ENCODE measurements at regions not wholly inside any gene's neighbourhood (a gene's known extent, or its start where the extent isn't known, plus 50 kb on each side); places are given as distances from the start of the nearest gene placed in this dataset.

DNA sequence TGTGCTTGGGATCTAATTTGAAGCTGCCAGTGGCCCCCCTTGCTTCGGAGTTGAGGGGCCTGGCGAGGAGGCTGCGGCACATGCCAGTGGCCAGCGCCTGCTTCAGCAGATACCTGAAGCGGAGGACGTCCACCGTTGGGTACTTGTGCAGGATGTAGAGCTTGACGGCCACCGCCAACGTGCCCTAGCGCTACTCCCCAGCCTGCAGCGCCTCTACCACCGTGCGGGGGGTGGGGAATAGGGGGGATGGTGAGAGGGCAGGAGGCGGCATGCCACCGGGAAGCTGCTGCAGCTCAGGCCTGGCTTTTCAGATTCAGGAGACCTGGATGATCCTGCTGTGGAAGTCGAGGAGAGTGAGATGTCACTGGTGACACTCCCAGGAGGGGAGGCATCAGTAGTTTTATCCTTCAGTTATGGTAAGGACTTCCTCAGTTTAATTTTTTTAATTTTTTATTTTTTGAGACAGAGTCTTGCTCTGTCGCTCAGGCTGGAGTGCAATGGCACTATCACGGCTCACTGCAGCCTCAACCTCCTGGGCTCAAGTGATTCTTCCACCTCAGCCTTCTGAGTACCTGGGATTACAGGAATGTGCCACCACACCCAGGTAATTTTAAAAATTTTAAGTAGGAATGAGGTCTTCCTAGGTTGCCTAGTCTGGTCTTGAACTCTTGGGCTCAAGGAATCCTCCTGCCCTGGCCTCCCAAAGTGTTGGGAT is 150.6 kb upstream of the FRMD4B start:
- TF ChIP-seq, protein P1, sequence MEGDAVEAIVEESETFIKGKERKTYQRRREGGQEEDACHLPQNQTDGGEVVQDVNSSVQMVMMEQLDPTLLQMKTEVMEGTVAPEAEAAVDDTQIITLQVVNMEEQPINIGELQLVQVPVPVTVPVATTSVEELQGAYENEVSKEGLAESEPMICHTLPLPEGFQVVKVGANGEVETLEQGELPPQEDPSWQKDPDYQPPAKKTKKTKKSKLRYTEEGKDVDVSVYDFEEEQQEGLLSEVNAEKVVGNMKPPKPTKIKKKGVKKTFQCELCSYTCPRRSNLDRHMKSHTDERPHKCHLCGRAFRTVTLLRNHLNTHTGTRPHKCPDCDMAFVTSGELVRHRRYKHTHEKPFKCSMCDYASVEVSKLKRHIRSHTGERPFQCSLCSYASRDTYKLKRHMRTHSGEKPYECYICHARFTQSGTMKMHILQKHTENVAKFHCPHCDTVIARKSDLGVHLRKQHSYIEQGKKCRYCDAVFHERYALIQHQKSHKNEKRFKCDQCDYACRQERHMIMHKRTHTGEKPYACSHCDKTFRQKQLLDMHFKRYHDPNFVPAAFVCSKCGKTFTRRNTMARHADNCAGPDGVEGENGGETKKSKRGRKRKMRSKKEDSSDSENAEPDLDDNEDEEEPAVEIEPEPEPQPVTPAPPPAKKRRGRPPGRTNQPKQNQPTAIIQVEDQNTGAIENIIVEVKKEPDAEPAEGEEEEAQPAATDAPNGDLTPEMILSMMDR (IDR thresholded peaks at IDR 0.05): no peak
- TF ChIP-seq POLR2A (IDR thresholded peaks at IDR 0.05): no peak

Measured in testis (tissue), 2 donors.